GM21360 (cell line): ENCODE measurements at regions not wholly inside any gene's neighbourhood (a gene's known extent, or its start where the extent isn't known, plus 50 kb on each side); places are given as distances from the start of the nearest gene placed in this dataset.
A peak's percentile ranks its signal among the peaks of the same experiment; 100 is the strongest.
"Not testable (repeated sequence)": the region's sequence is repeated elsewhere in the genome, so short reads cannot be mapped to it uniquely, and the experiment has no call there.

Source experiments
- ATAC-seq: cut with Tn5 transposase; IDR thresholded peaks from one replicate; pipeline ENCODE4 v1.9.1; 2021; ENCODE audit warnings: mild to moderate bottlenecking, moderate library complexity; ENCODE audit not compliant: unreplicated experiment

- not testable (repeated sequence) for ATAC-seq
Measured at GRCh38 chr16:22572331-22573224, 61.9 kb downstream of the NPIPB5 start.

GRCh38 chr16:22573225-22573530 is 62.5 kb downstream of the NPIPB5 start:
- ATAC-seq: peak; percentile 62

- not testable (repeated sequence) for ATAC-seq
Measured at GRCh38 chr16:22576506-22576905, 65.8 kb downstream of the NPIPB5 start.

GRCh38 chr16:22583195-22583594 is 72.5 kb downstream of the NPIPB5 start:
- ATAC-seq: not testable (repeated sequence)

- ATAC-seq: not testable (repeated sequence)
Measured at GRCh38 chr16:22584459-22584858, 73.8 kb downstream of the NPIPB5 start.

GRCh38 chr16:22584941-22585340 is 74.2 kb downstream of the NPIPB5 start:
- ATAC-seq: not testable (repeated sequence)

GRCh38 chr16:22585431-22585830 is 74.7 kb downstream of the NPIPB5 start:
- ATAC-seq: not testable (repeated sequence)

- not testable (repeated sequence) for ATAC-seq
Measured at GRCh38 chr16:22586732-22587131, 76.0 kb downstream of the NPIPB5 start.

GRCh38 chr16:22589757-22590156 is 79.1 kb downstream of the NPIPB5 start:
- ATAC-seq: not testable (repeated sequence)

- not testable (repeated sequence) for ATAC-seq
Measured at GRCh38 chr16:22596445-22597045, 85.9 kb downstream of the NPIPB5 start.

- ATAC-seq: not testable (repeated sequence)
Measured at GRCh38 chr16:22603744-22604143, 93.1 kb downstream of the NPIPB5 start.

GRCh38 chr16:22606619-22607018 is 95.9 kb downstream of the NPIPB5 start:
- ATAC-seq: peak; percentile 51

GRCh38 chr16:22609798-22610197 is 99.1 kb downstream of the NPIPB5 start:
- ATAC-seq: not testable (repeated sequence)

GRCh38 chr16:22611128-22611527 is 100.4 kb downstream of the NPIPB5 start:
- ATAC-seq: not testable (repeated sequence)

- ATAC-seq: no peak
Measured at GRCh38 chr16:22614271-22614947, 103.7 kb downstream of the NPIPB5 start.

- ATAC-seq: no peak
Measured at GRCh38 chr16:22618842-22619241, 108.2 kb downstream of the NPIPB5 start.

GRCh38 chr16:22621586-22622155 is 111.0 kb downstream of the NPIPB5 start:
- no peak for ATAC-seq

GRCh38 chr16:22622703-22623102 is 112.0 kb downstream of the NPIPB5 start:
- no peak for ATAC-seq

GRCh38 chr16:22623351-22623781 is 112.7 kb downstream of the NPIPB5 start:
- no peak for ATAC-seq

- no peak for ATAC-seq
Measured at GRCh38 chr16:22624038-22624799, 113.5 kb downstream of the NPIPB5 start.
